Fibroblast of mammary gland (primary cell): ENCODE measurements at regions not wholly inside any gene's neighbourhood (a gene's known extent, or its start where the extent isn't known, plus 50 kb on each side); places are given as distances from the start of the nearest gene placed in this dataset.

ENCODE experiments used
- DNase-seq: peaks from one replicate; pipeline ENCODE4 v3.0.0-alpha.2; 2010; ENCODE audit warnings: low read depth
- H3K4me3 ChIP-seq: 2 replicates; pipeline ENCODE4 v1.5.1; 2011; ENCODE audit warnings: low read depth, mild to moderate bottlenecking, low read length, moderate library complexity; ENCODE audit not compliant: control insufficient read depth
- CTCF ChIP-seq: conservative IDR thresholded peaks from 2 replicates; pipeline ENCODE4 v1.5.1; 2011; ENCODE audit warnings: low read depth, low read length, inconsistent platforms; ENCODE audit not compliant: control insufficient read depth, insufficient read depth

- no peak overlapping the region for H3K4me3 ChIP-seq
- TF ChIP-seq CTCF = no peak
- DNase-seq = no peak
Measured at GRCh38 chr10:2893158-2893845, 174.0 kb upstream of the PFKP start.

GRCh38 chr10:2891770-2892124 lies 175.6 kb upstream of the PFKP start:
- no peak for TF ChIP-seq CTCF
- H3K4me3 ChIP-seq = no peak overlapping the region
- no peak for DNase-seq

- no peak for DNase-seq
- H3K4me3 ChIP-seq = no peak overlapping the region
- TF ChIP-seq CTCF = no peak
Measured at GRCh38 chr10:2891073-2891769, 176.1 kb upstream of the PFKP start.

GRCh38 chr10:2890093-2890492 lies 177.3 kb upstream of the PFKP start:
- no peak for DNase-seq
- no peak for TF ChIP-seq CTCF
- H3K4me3 ChIP-seq = no peak overlapping the region

- DNase-seq = no peak
- no peak for TF ChIP-seq CTCF
- H3K4me3 ChIP-seq = no peak overlapping the region
Measured at GRCh38 chr10:2888403-2889004, 178.8 kb upstream of the PFKP start.

GRCh38 chr10:2887391-2888070 lies 179.8 kb upstream of the PFKP start:
- no peak for TF ChIP-seq CTCF
- DNase-seq = no peak
- no peak overlapping the region for H3K4me3 ChIP-seq
